Gastrocnemius medialis (tissue), 4 donors: ENCODE measurements at regions not wholly inside any gene's neighbourhood (a gene's known extent, or its start where the extent isn't known, plus 50 kb on each side); places are given as distances from the start of the nearest gene placed in this dataset.
"Not testable (repeated sequence)": the region's sequence is repeated elsewhere in the genome, so short reads cannot be mapped to it uniquely, and the experiment has no call there.

ENCODE experiments used
- ATAC-seq, 2 donors: fragments of 150-250 bp; one replicate each; pipeline ENCODE4 v1.9.1; 2016
- DNase-seq, 2 donors: peaks; one replicate each; pipeline ENCODE4 v3.0.0-alpha.2; 2019
- H3K27ac ChIP-seq, 4 donors: fragments of 200-600 bp; sonication (generic); 1 replicate in 1 of 4; 2 replicates in 3 of 4; pipeline ENCODE4 v1.5.1; 2016 to 2018; ENCODE audit warnings: mild to moderate bottlenecking in 2 of 4, moderate library complexity in 1 of 4
- H3K27me3 ChIP-seq, 3 donors: fragments of 200-600 bp; sonication (generic) in 2 of 3; 1 replicate in 1 of 3; 2 replicates in 2 of 3; pipeline versions ENCODE4 v1.5.1 to v1.6.0; 2016 to 2019; ENCODE audit warnings: mild to moderate bottlenecking in 1 of 3, moderate library complexity in 1 of 3
- H3K36me3 ChIP-seq, 2 donors: fragments of 200-600 bp; sonication (generic) in 1 of 2; one replicate each; pipeline ENCODE4 v1.5.1; 2017 to 2018
- H3K4me1 ChIP-seq, 2 donors: fragments of 200-600 bp; sonication (generic) in 1 of 2; one replicate each; pipeline ENCODE4 v1.5.1; 2016 to 2017; ENCODE audit warnings: mild to moderate bottlenecking in 2 of 2
- H3K4me3 ChIP-seq, 4 donors: fragments of 200-600 bp; sonication (generic) in 3 of 4; 1 replicate in 1 of 4; 2 replicates in 3 of 4; pipeline ENCODE4 v1.5.1; 2016 to 2019; ENCODE audit warnings: mild to moderate bottlenecking in 2 of 4
- H3K9me3 ChIP-seq, 3 donors: fragments of 200-600 bp; sonication (generic) in 2 of 3; 1 replicate in 1 of 3; 2 replicates in 2 of 3; pipeline ENCODE4 v1.5.1; 2016 to 2019
- CTCF ChIP-seq, 5 experiments: fragments of 450-650 bp in 3 of 5; fragments of 200-600 bp in 2 of 5; sonication (generic) in 2 of 5; IDR thresholded peaks in 4 of 5; conservative IDR thresholded peaks in 1 of 5; 1 replicate in 4 of 5; 2 replicates in 1 of 5; pipeline ENCODE4 v1.5.1; 2016 to 2019; ENCODE audit warnings: antibody characterized with exemption in 5 of 5, mild to moderate bottlenecking in 3 of 5, moderate library complexity in 3 of 5
- POLR2A ChIP-seq, 2 donors: fragments of 450-650 bp; IDR thresholded peaks; one replicate each; pipeline ENCODE4 v1.6.1; 2017; ENCODE audit warnings: antibody characterized with exemption in 2 of 2, mild to moderate bottlenecking in 2 of 2, moderate library complexity in 2 of 2
- in situ Hi-C, 4 donors: fragments of 200-750 bp; cut with MboI; loops; one replicate each; pipeline versions ENCODE4 v1.15.0 to v1.8.0; 2017; ENCODE audit warnings: low sequenced_read_pairs in 4 of 4
- intact Hi-C: fragments of 100-400 bp; cut with DNase I; formaldehyde crosslinking; loops from one replicate; pipeline ENCODE4 v1.15.1; 2023; ENCODE audit warnings: low total_unique reads

GRCh38 chr1:176379626-176380339 is 83.2 kb upstream of the PAPPA2 start:
- Histone ChIP-seq H3K27ac (peak overlapping the region in 1 of 4 donors; percentile 13), H3K4me3 (no peak overlapping the region), H3K4me1 (no peaks in the 10 kb centered on the region), H3K9me3 (no peaks in the 10 kb centered on the region), H3K27me3 (no peaks in the 10 kb centered on the region), H3K36me3 (no peaks in the 10 kb centered on the region)
- in situ Hi-C loops (loop anchor here (10.0 to 25.0 kb wide), 3 partner anchors 458 to 483 kb away; no protein-coding TSS in a partner anchor), intact Hi-C loops (loop anchor here (5.0 to 10.0 kb wide), 2 partner anchors 313 to 505 kb away; no protein-coding TSS in a partner anchor)
- DNase-seq (peak; percentile 5 to 23), ATAC-seq (peak; percentile 72 to 76)
- no peak for TF ChIP-seq POLR2A (IDR thresholded peaks at IDR 0.05)
- TF ChIP-seq CTCF (IDR thresholded peaks at IDR 0.05 in 4 of 5, conservative IDR thresholded peaks at IDR 0.05 in 1 of 5) = no peak

- Histone ChIP-seq H3K27me3 (no peaks in the 10 kb centered on the region), H3K36me3 (no peaks in the 10 kb centered on the region), H3K4me1 (no peaks in the 10 kb centered on the region), H3K4me3 (no peak overlapping the region), H3K9me3 (no peaks in the 10 kb centered on the region), H3K27ac (no peak overlapping the region)
- ATAC-seq (peak; percentile 68 to 81), DNase-seq (peak; percentile 32 to 61)
- TF ChIP-seq POLR2A (IDR thresholded peaks at IDR 0.05) (no peak), CTCF (IDR thresholded peaks at IDR 0.05 in 4 of 5, conservative IDR thresholded peaks at IDR 0.05 in 1 of 5) (peak; percentile 61 to 78 (median 72))
- in situ Hi-C loops (loop anchor here (10.0 to 25.0 kb wide), 3 partner anchors 462 to 487 kb away; no protein-coding TSS in a partner anchor), intact Hi-C loops (loop anchor here (2.0 to 10.0 kb wide), 3 partner anchors 186 to 510 kb away; no protein-coding TSS in a partner anchor)
Observed at GRCh38 chr1:176374967-176375569, 87.9 kb upstream of the PAPPA2 start.

- no peak for ATAC-seq
- H3K4me1 ChIP-seq = no peaks in the 10 kb centered on the region
Observed at GRCh38 chr1:176364236-176364905, 98.6 kb upstream of the PAPPA2 start.

GRCh38 chr1:176349135-176349715 is 113.8 kb upstream of the PAPPA2 start:
- H3K4me3 ChIP-seq, intact Hi-C loops, H3K9me3 ChIP-seq, ATAC-seq, H3K27ac ChIP-seq, in situ Hi-C loops, DNase-seq, H3K36me3 ChIP-seq, H3K27me3 ChIP-seq, H3K4me1 ChIP-seq: not testable (repeated sequence)

More at GRCh38 chr1:176364236-176364905, 98.6 kb upstream of the PAPPA2 start:
- in situ Hi-C loops = loop anchor here in 1 of 4 donors (10.0 kb wide), 1 partner anchor 200 kb away; no protein-coding TSS in a partner anchor
- H3K4me3 ChIP-seq = no peak overlapping the region
- intact Hi-C loops = no loop called here
- no peak overlapping the region for H3K27ac ChIP-seq
- H3K27me3 ChIP-seq = no peaks in the 10 kb centered on the region
- no peaks in the 10 kb centered on the region for H3K36me3 ChIP-seq
- TF ChIP-seq POLR2A (IDR thresholded peaks at IDR 0.05) = no peak
- TF ChIP-seq CTCF (IDR thresholded peaks at IDR 0.05 in 4 of 5, conservative IDR thresholded peaks at IDR 0.05 in 1 of 5) = no peak
- H3K9me3 ChIP-seq = no peaks in the 10 kb centered on the region
- no peak for DNase-seq
